ENCODE measurements at regions not wholly inside any gene's neighbourhood (a gene's known extent, or its start where the extent isn't known, plus 50 kb on each side); places are given as distances from the start of the nearest gene placed in this dataset.

DNA sequence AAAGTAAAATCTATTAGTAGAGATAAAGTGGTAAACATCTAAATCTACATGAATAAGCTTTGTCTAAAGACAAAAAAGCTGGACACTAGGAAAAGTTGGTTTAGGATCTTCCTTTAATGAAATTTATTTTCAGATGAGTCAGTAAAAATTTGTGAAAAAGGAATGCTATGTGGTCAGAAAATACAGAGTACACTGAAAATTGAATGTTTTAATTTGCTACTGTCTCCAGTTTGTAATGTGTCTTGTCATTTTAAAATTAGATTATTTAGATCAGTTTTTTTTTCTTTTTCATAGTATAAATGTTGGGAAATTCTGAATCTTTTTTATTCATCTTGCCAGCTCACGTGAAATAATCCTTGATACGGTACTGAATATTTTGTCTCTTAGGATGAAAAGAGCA lies 56.9 kb downstream of the SLITRK6 start:
- DNase-seq (ENCODE audit: low read depth in 2 of 2), result no peak

- no peak for DNase-seq (ENCODE audit: low read depth in 2 of 2)
Observed at GRCh38 chr13:85741017-85741416, 58.2 kb downstream of the SLITRK6 start.

GRCh38 chr13:85738696-85739320 lies 60.4 kb downstream of the SLITRK6 start:
- DNase-seq (ENCODE audit: low read depth in 2 of 2), result no peak

- no peak for DNase-seq (ENCODE audit: low read depth in 2 of 2)
Observed at GRCh38 chr13:85737952-85738351, 61.3 kb downstream of the SLITRK6 start.

GRCh38 chr13:85729296-85729695 lies 69.9 kb downstream of the SLITRK6 start:
- no peak for DNase-seq (ENCODE audit: low read depth in 2 of 2)

DNA sequence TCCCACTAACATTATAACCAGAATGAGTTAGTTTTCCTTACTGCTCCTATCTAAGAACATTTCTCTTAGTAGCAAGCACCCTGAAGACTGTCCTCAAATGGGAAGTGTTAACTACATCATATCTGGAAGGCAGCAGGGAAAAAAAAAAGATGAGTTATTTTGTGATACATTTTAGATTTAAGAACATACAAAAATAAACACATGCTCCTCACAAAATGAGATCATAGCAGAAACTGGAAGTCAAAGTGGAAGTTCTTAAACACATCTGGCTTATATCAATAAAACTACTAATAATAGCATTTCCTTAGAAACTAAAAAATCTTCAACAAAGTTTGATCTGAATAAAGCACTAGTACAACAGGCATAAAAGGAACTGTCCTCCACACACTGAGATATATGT lies 70.4 kb downstream of the SLITRK6 start:
- no peak for DNase-seq (ENCODE audit: low read depth in 2 of 2)

GRCh38 chr13:85725433-85725832 lies 73.8 kb downstream of the SLITRK6 start:
- DNase-seq (ENCODE audit: low read depth in 2 of 2), result no peak

DNA sequence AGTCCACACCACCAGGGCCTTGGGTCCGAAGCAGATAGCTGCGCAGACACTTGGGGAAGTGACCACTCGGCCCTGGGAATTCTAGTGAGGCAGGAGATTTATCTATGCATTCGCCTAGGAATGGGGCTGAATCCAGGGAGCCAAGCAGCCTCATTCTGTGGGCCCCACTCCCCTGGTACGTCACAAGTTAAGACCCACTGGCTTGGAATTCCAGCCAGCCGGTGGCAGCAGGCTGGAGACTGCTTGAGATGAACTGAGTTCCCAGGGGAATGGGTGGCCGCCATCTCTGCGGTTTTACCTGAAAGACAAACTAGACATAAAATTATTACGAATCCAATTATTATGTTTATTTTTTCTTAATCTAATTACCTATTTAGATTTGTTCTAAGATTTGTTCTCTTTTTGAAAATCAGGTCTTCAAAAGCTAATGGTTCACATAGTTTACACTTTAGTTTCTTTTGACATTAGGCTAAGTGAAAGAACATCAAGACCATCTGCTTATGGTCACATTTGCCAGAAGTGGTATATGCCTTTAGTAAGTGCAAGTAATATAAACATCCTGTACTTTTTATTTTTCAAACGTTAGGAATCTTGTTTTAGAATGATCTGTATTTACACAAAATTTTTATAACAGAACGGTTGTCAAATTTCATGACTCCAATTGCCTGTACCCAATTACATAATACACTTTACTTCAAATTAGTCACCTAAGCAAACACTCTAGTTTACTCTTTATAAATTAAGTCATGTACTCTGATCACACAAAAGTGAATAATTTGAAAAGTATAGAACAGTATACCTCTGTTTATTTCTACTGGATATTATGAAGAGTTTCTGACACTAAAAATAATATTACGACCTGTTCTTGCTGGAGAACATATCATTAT lies 74.4 kb downstream of the SLITRK6 start:
- no peak for DNase-seq (ENCODE audit: low read depth in 2 of 2)

DNA sequence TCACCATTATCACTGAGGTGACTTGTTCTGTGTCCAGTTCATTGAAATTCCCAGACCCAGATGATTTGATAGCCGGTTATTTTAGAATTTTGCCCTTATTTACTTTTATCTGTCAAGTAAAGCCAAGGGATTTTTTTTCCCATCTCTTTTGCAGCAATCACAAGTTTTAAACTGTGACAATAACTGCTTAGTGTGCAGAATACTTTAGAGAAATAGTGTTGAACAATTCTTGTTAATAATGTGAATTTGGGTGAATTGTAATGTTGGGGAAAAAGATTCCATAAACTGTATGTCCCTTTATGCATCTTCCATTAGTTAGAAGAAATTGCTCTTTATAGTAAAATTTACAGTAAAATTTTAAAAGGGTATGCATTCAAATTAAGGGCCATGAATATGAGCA lies 79.5 kb downstream of the SLITRK6 start:
- DNase-seq (ENCODE audit: low read depth in 2 of 2), result no peak

GRCh38 chr13:85717921-85718320 lies 81.3 kb downstream of the SLITRK6 start:
- no peak for DNase-seq (ENCODE audit: low read depth in 2 of 2)

DNA sequence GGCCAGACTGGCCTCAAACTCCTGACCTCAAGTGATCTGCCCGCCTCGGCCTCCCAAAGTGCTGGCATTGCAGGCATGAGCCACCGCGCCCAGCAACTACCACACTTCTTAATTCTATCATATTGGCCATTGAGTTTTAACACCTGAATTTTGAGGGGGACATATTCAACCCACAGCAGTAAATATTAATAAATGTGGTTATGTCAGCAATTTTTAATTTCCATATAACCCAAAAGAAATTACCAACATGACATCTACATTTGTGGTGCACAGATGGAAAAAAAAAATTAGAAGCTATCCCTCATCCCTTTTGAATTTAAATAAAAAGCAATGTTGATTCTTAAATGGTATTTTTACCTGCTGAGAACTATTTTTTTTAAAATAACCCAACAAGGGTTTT lies 88.7 kb downstream of the SLITRK6 start:
- no peak for DNase-seq (ENCODE audit: low read depth in 2 of 2)

GRCh38 chr13:85709721-85710120 lies 89.5 kb downstream of the SLITRK6 start:
- no peak for DNase-seq (ENCODE audit: low read depth in 2 of 2)

DNA sequence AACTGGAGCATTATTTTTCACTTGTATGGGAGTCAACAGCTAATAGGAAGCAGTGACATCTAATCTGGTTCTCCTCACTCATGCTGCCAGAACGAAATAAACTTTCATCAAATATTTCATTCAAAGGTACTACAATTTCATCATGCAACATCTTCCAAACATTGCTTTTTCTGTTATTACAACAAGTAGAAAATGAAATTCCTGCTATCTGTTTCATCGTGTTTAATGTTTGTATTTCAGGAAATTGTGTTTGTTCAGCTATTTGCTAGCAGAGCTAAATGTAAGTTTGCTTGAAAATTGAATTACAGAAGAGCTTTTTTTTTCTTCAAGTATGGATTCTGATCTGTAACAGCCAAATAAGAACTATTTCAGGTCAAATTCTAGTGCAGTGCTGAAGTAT lies 90.1 kb downstream of the SLITRK6 start:
- DNase-seq (ENCODE audit: low read depth in 2 of 2), result no peak

GRCh38 chr13:85700906-85701305 lies 98.3 kb downstream of the SLITRK6 start:
- DNase-seq (ENCODE audit: low read depth in 2 of 2), result no peak

DNA sequence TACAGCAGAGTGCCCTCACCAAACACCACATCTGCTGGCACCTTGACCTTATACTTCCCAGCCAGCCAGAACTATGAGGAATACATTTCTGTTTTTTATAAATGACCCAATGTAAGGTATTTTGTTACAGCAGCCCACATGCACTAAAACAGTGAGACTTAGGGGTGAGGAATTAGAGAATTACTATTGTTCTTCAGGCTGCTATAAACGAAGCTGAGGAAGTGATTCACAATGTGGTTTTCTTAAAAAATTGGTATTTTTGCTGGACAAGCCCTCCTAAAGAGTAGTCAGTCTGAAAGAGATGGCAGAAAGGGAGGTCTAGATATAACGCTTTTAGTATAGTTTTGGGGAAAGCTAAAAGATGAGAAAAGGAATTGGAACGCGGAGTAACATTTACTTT lies 101.0 kb downstream of the SLITRK6 start:
- no peak for DNase-seq (ENCODE audit: low read depth in 2 of 2)

GRCh38 chr13:85694992-85695391 lies 104.2 kb downstream of the SLITRK6 start:
- DNase-seq (ENCODE audit: low read depth in 2 of 2), result no peak

GRCh38 chr13:85693889-85694511 lies 105.2 kb downstream of the SLITRK6 start:
- no peak for DNase-seq (ENCODE audit: low read depth in 2 of 2)

DNA sequence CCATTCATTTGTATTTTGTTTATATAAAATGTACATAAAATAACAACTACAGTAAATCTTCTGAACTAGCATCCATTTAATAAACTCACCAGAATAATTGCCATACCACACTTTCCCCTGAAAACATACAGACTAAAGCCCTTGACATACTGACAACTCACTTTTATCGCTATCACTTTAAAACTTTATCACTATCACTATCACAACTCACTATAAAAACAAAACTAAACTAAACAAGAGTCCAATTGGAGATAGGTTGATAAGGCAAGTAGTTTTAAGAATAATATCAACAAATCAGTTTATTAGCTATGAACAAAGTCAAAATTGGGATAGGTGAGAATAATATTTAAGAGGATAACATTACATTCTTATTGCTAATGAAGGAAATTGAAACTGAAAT lies 108.9 kb downstream of the SLITRK6 start:
- DNase-seq (ENCODE audit: low read depth in 2 of 2), result no peak

DNA sequence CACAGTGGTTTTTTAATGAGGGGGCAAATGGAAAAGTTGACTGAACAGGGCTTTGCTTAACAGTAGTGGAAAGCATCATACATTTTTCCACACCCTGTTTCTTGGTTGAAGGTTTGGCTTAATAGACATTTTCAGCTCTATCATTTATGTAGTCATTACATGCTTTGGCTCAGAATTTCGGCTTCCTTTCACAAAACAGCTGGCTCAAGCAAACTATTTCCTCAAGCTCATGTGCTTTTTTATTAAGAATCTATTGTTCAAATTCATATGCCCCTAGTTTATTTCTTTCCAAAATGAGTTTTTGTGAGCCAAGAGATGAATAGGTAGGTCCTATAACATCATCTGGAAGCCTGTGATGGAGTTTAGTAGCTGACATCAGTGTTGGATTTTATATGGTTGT lies 113.8 kb downstream of the SLITRK6 start:
- DNase-seq (ENCODE audit: low read depth in 2 of 2), result no peak

DNA sequence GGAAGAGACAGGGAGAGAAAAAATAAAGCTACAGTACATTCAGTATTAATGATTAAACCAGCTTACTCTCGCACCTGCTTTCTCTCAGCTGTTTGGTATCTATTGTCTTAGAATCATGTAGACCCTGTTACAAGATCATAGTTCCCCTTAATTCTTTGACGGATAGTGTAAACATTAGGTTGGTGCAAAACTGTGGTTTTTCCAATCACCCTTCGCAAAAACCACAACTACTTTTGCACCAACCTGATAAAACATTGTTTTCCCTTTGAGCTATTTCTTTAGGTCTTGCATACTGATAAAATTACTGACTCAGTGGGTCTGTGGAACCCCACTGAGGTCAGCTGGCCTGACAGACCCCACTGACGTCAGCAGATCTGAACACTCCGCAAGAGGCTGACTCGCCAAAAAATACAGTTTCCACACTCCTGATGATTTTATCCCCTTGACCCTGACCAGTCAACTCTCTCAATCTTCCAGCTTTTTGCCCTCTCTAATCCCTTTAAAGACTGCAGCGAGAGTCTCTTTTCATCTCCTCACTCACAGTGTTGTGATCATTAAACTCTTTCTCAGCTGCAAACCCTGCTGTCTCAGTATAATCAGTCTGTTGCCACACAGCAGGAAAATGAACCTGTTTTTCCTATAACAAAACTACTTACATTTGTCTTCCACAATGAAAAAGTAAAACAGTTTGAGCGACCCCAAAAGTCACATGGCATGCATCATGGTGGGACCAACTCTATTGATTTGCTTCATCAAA lies 123.9 kb downstream of the SLITRK6 start:
- no peak for DNase-seq (ENCODE audit: low read depth in 2 of 2)

- no peak for DNase-seq (ENCODE audit: low read depth in 2 of 2)
Observed at GRCh38 chr13:85671336-85671735, 127.9 kb downstream of the SLITRK6 start.

GRCh38 chr13:85666356-85666755 lies 132.9 kb downstream of the SLITRK6 start:
- DNase-seq (ENCODE audit: low read depth in 2 of 2), result no peak
